Small intestine (tissue), 7 donors: ENCODE measurements at regions not wholly inside any gene's neighbourhood (a gene's known extent, or its start where the extent isn't known, plus 50 kb on each side); places are given as distances from the start of the nearest gene placed in this dataset.
"Not testable (repeated sequence)": the region's sequence is repeated elsewhere in the genome, so short reads cannot be mapped to it uniquely, and the experiment has no call there.

Experiments
- DNase-seq, 2 donors: peaks; one replicate each; pipeline versions ENCODE4 v3.0.0 to v3.0.0-alpha.2; 2013
- FAIRE-seq: peaks from 2 replicates; lab custom pipeline; 2012; peaks lifted over from hg19 to GRCh38; lab: Jason Lieb, UNC
- H3K27ac ChIP-seq, 3 donors: one replicate each; pipeline ENCODE4 v1.5.1; 2013; ENCODE audit warnings: low read length in 2 of 3, mild to moderate bottlenecking in 2 of 3, control low read depth in 1 of 3, inconsistent platforms in 1 of 3, low read depth in 1 of 3, moderate library complexity in 1 of 3
- H3K27me3 ChIP-seq, 3 donors: one replicate each; pipeline ENCODE4 v1.6.1; 2013; ENCODE audit warnings: low read length in 3 of 3, inconsistent platforms in 1 of 3; ENCODE audit not compliant: control insufficient read depth in 3 of 3, insufficient read depth in 3 of 3
- H3K36me3 ChIP-seq, 3 donors: one replicate each; pipeline ENCODE4 v1.6.1; 2013; ENCODE audit warnings: low read length in 3 of 3, inconsistent platforms in 1 of 3, low read depth in 1 of 3, mild to moderate bottlenecking in 1 of 3, moderate library complexity in 1 of 3; ENCODE audit not compliant: control insufficient read depth in 3 of 3, insufficient read depth in 2 of 3
- H3K4me1 ChIP-seq, 3 donors: one replicate each; pipeline ENCODE4 v1.6.1; 2013; ENCODE audit warnings: low read length in 2 of 3, inconsistent platforms in 1 of 3, low read depth in 1 of 3, mild to moderate bottlenecking in 1 of 3, moderate library complexity in 1 of 3; ENCODE audit not compliant: control insufficient read depth in 3 of 3, insufficient read depth in 2 of 3
- H3K4me3 ChIP-seq, 3 donors: one replicate each; pipeline ENCODE4 v1.5.1; 2013; ENCODE audit warnings: low read length in 3 of 3, control low read depth in 1 of 3, inconsistent platforms in 1 of 3, low read depth in 1 of 3, mild to moderate bottlenecking in 1 of 3, moderate library complexity in 1 of 3
- H3K9me3 ChIP-seq, 2 donors: one replicate each; pipeline ENCODE4 v1.6.1; 2013; ENCODE audit warnings: low read depth in 1 of 2, low read length in 1 of 2; ENCODE audit not compliant: control insufficient read depth in 2 of 2, insufficient read depth in 1 of 2
- WGBS, 3 donors: extraction: QIAGEN DNeasy Blood & Tissue Kit; methylation state at CpG; one replicate each; pipeline ENCODE4 v1.1.7; 2013; 5-methylcytosine and 5-hydroxymethylcytosine counted together
- donor health status: healthy with polysubstance abuse.
- donor health status: control.
- donor health status: control.
- donor health status: Bipolar disorder and iron deficiency.
- donor health status: healthy.

DNA sequence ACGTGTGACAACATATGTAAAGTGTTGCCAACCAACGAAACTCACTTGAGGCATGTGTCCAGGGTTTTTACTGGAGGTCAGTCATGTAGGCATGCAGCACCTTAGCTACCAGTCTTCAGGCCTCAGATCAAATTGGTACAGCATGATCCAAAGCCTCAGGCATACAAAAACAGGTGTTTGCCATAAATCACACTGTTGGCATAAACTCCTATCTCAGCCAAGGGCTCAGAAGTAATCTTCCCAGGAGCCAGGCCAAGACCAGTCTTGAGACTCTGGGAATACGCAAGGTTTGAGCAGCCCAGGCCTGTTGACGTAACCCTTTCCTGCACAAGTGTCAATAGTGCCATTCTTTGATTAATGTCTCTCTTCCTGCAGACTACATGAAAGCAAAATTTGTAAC lies 163.5 kb downstream of the PRL start:
- 62 to 81% (median 64%) methylated on average over 4 of the region's 4 CpGs for WGBS, 3 donors
- Histone ChIP-seq H3K27ac (no peak overlapping the region), H3K27me3 (no peaks in the 10 kb centered on the region), H3K36me3 (no peaks in the 10 kb centered on the region), H3K9me3 (peaks cover 1 to 10% of the 10 kb centered on the region in 2 donors), H3K4me1 (no peaks in the 10 kb centered on the region), H3K4me3 (no peak overlapping the region)
- FAIRE-seq (no peak), DNase-seq (no peak)

DNA sequence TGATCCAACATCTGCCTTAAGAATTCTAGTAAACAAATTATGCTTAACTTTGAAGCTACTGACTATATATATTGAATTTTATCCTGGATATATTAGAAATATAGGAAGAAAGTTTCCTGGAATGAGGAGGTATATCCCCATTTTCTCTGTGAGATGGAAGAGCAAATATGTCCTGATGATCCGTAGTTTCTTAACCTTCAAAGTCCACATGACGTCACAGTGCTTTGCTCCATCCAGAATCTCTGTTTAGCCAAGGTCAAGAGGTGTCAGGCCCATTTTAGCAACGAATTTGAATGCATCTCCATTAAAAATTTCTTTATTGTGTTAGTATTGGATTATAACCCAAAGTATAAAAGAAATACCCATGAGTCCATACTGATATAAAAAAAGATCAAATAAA lies 162.5 kb downstream of the PRL start:
- WGBS, 3 donors, result 63 to 77% (median 64%) methylated on average over 3 of the region's 3 CpGs
- DNase-seq, result no peak
- no peak for FAIRE-seq

DNA sequence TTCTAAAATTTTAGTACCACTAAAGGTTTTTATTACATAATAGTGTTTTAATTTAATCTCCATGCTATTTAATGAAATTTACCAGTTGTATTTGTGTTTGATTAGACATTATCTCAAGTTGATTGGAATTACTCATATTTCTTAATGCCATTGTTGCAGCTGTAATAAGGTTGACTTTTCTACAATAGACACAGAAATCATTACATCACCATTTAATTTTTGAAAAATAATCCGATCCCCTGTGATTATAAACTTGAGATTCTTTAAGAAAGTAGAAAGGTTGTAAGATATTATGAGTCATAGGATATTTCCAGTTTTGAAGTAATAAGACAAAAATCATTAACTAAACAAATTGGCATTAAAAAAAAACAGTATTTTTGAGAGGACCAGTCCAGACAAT lies 161.4 kb downstream of the PRL start:
- WGBS, 3 donors, result 85 to 92% (median 89%) methylated on average over 1 of the region's 1 CpG

More for the DNA sequence above, 162.5 kb downstream of the PRL start:
- H3K4me3 ChIP-seq, result no peak overlapping the region
- no peaks in the 10 kb centered on the region for H3K36me3 ChIP-seq
- H3K27me3 ChIP-seq, result no peaks in the 10 kb centered on the region
- peaks cover 1 to 10% of the 10 kb centered on the region in 2 donors for H3K9me3 ChIP-seq
- no peak overlapping the region for H3K27ac ChIP-seq
- H3K4me1 ChIP-seq, result no peaks in the 10 kb centered on the region

GRCh38 chr6:22140736-22141135 lies 156.1 kb downstream of the PRL start:
- not testable (repeated sequence) for H3K4me3 ChIP-seq, H3K4me1 ChIP-seq, DNase-seq, H3K36me3 ChIP-seq, H3K27ac ChIP-seq, H3K27me3 ChIP-seq, FAIRE-seq, H3K9me3 ChIP-seq
- WGBS, 3 donors, result 89 to 95% (median 91%) methylated on average over 10 of the region's 10 CpGs

More for the DNA sequence above, 161.4 kb downstream of the PRL start:
- H3K9me3 ChIP-seq, result peaks cover 1 to 10% of the 10 kb centered on the region in 2 donors
- FAIRE-seq (no peak), DNase-seq (no peak)
- H3K4me1 ChIP-seq, result no peaks in the 10 kb centered on the region
- no peaks in the 10 kb centered on the region for H3K36me3 ChIP-seq
- H3K27me3 ChIP-seq, result no peaks in the 10 kb centered on the region
- H3K27ac ChIP-seq, result no peak overlapping the region
- H3K4me3 ChIP-seq, result no peak overlapping the region

DNA sequence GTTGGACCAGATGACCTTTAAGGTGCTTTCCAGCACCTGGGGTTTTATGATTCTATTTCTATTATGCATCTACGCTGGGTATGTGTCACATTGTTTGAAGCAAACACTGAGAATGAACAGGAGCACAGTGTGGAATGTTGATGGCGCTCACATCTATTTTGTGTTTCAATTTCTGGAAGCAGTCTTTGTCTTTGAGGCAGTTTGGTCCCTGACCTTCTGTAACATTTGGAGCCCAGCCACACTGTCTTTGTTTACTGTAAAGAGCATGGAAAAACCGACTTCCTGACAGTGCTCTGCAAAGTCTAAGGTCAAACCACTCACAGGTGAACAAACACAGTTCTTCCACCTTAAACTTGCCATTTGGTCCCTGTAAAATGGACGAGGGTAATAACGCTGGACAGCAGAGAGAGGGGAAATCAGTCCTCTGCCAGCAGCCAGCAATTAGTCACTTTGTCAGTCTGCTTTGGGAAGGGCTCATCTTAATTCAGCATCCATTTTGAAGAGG lies 155.5 kb downstream of the PRL start:
- Histone ChIP-seq H3K27me3 (no peaks in the 10 kb centered on the region), H3K9me3 (no peaks in the 10 kb centered on the region), H3K27ac (peak overlapping the region in 1 of 3 donors; percentile 17), H3K4me1 (no peaks in the 10 kb centered on the region), H3K4me3 (no peak overlapping the region), H3K36me3 (no peaks in the 10 kb centered on the region)
- DNase-seq, result peak in 1 of 2 donors; percentile 16
- WGBS, 3 donors, result 12 to 35% (median 27%) methylated on average over 5 of the region's 5 CpGs
- FAIRE-seq, result no peak

DNA sequence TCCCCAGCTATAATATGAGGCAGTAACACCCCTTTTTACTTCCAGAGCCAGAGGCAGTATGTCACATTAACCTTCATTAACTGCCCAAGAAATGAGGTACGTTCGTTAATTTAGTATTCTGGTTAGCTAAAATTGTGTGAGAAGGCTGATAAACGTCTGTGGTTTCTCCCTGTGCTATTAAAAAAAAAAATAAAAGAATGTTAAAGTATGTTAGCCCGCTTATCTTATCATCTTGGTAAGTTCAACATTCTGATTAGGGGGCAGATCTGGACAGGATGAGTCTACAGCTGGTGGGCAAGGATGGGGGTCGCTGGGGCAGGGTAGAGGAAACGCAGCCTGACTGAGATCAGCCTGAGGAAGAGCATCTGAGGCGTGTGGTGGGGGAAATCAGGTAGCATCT lies 154.0 kb downstream of the PRL start:
- H3K36me3 ChIP-seq, result no peaks in the 10 kb centered on the region
- no peak overlapping the region for H3K4me3 ChIP-seq
- 59 to 63% (median 61%) methylated on average over 7 of the region's 7 CpGs for WGBS, 3 donors
- peaks cover 0 to 4% (median 0%) of the 10 kb centered on the region in 3 donors for H3K4me1 ChIP-seq
- H3K27ac ChIP-seq, result no peak overlapping the region
- H3K27me3 ChIP-seq, result no peaks in the 10 kb centered on the region
- H3K9me3 ChIP-seq, result no peaks in the 10 kb centered on the region
- no peak for FAIRE-seq
- no peak for DNase-seq

- no peak overlapping the region for H3K4me3 ChIP-seq
- H3K36me3 ChIP-seq, result no peaks in the 10 kb centered on the region
- no peak overlapping the region for H3K27ac ChIP-seq
- no peak for FAIRE-seq
- H3K9me3 ChIP-seq, result no peaks in the 10 kb centered on the region
- no peak for DNase-seq
- WGBS, 3 donors, result 69 to 83% (median 82%) methylated on average over 3 of the region's 3 CpGs
- peaks cover 0 to 4% (median 0%) of the 10 kb centered on the region in 3 donors for H3K4me1 ChIP-seq
- no peaks in the 10 kb centered on the region for H3K27me3 ChIP-seq
Measured at GRCh38 chr6:22145376-22145775, 151.5 kb downstream of the PRL start.

- 43 to 70% (median 53%) methylated on average over 15 of the region's 15 CpGs for WGBS, 3 donors
- no peaks in the 10 kb centered on the region for H3K9me3 ChIP-seq
- H3K36me3 ChIP-seq, result no peaks in the 10 kb centered on the region
- no peak for FAIRE-seq
- peak in 1 of 2 donors; percentile 36 for DNase-seq
- H3K4me1 ChIP-seq, result peaks cover 0 to 4% (median 0%) of the 10 kb centered on the region in 3 donors
- peak overlapping the region in 1 of 3 donors; percentile 35 for H3K4me3 ChIP-seq
- no peaks in the 10 kb centered on the region for H3K27me3 ChIP-seq
- peak overlapping the region in 1 of 3 donors; percentile 48 for H3K27ac ChIP-seq
Measured at GRCh38 chr6:22145823-22146677, 150.8 kb downstream of the PRL start.
